ENCODE measurements at regions not wholly inside any gene's neighbourhood (a gene's known extent, or its start where the extent isn't known, plus 50 kb on each side); places are given as distances from the start of the nearest gene placed in this dataset.
A peak's percentile ranks its signal among the peaks of the same experiment; 100 is the strongest.

DNA sequence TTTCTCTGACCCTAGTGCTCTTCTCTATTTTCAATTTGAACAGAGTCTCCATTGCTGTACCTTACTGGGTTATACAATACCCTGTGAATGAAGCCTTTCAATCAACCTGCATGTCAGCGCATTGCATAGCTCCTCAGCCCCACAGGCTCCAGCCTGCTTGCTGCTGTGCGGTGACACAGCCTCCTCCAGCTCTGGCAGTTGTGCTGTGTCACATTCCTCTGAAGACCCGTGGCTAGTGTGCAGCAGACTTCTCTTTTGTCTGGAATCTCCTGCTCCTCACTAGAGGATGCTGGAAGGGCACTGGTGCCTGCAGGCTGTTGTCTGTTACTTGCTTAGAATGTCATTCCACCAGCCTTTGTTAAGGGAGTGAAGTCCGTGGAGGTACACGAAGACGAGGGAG, 390.1 kb upstream of the B3GAT1 start:
- POLR2A ChIA-PET (ENCODE audit: partially characterized antibody): no interaction called here
- H3K23ac ChIP-seq (ENCODE audit: insufficient read length): no peak overlapping the region
- H3K9me3 ChIP-seq (ENCODE audit: insufficient read depth in 2 of 2, low read depth in 1 of 2, low read length in 1 of 2): no peaks in the 10 kb centered on the region
- H3K4me1 ChIP-seq (replicated peaks in 1 of 4; ENCODE audit: control insufficient read depth in 3 of 4, insufficient read depth in 4 of 4, low read length in 3 of 4): peaks cover 3 to 19% (median 11%) of the 10 kb centered on the region in 4 experiments
- no peaks in the 10 kb centered on the region for H4K20me1 ChIP-seq (replicated peaks in 1 of 2; ENCODE audit: control insufficient read depth in 1 of 2, insufficient read depth in 2 of 2, low read length in 2 of 2)
- no peak overlapping the region for H3K4ac ChIP-seq (replicated peaks; ENCODE audit: insufficient read length, low read depth, low read length)
- H2BK5ac ChIP-seq (ENCODE audit: low read depth, low read length): no peak overlapping the region
- peak overlapping the region in 1 of 2 experiments; percentile 37; a peak in 2 of 4 replicates for H3K4me2 ChIP-seq (ENCODE audit: insufficient read depth in 1 of 2, low read depth in 2 of 2, low read length in 2 of 2)
- FAIRE-seq: no peak
- no peak overlapping the region; the same call in 1 of the 2 replicates for H2BK12ac ChIP-seq (ENCODE audit: low read depth, low read length)
- H3K79me1 ChIP-seq (ENCODE audit: low read depth, low read length): no peaks in the 10 kb centered on the region
- no peak overlapping the region for H3K9ac ChIP-seq (replicated peaks in 1 of 4; ENCODE audit: extremely low read depth in 1 of 4, low read depth in 3 of 4, low read length in 3 of 4)
- H4K5ac ChIP-seq (ENCODE audit: insufficient read length, low read depth, low read length): no peak overlapping the region
- H3K18ac ChIP-seq (ENCODE audit: extremely low read depth, low read length): peak overlapping the region; percentile 15; the same call in 1 of the 2 replicates
- no peak overlapping the region for H4K91ac ChIP-seq (replicated peaks; ENCODE audit: insufficient read length, low read length)
- CTCF ChIA-PET (ENCODE audit: partially characterized antibody): interaction anchor here (0.6 to 2.2 kb wide), 4 partner anchors 13 to 140 kb away, joined by 3 to 9 read pairs (median 4); no protein-coding TSS in a partner anchor
- no peak overlapping the region for H2AK5ac ChIP-seq (ENCODE audit: low read depth, low read length)
- WGBS, 2 experiments (ENCODE audit: extremely low coverage in 1 of 2, insufficient coverage in 1 of 2, insufficient read length in 1 of 2, insufficient replicate concordance in 2 of 2, low coverage in 1 of 2, low lambda C conversion rate in 2 of 2, missing lambda C conversion rate in 1 of 2): 65% methylated on average over 6 of the region's 6 CpGs; no CpG with 5 or more reads in 1 of the 2 experiments
- no peak overlapping the region for H2BK120ac ChIP-seq (replicated peaks; ENCODE audit: low read depth, low read length)
- H2BK15ac ChIP-seq (ENCODE audit: low read length): no peak overlapping the region
- no peak overlapping the region for H4K8ac ChIP-seq (ENCODE audit: extremely low read depth, insufficient read depth, low read length)
- no peak for DNase-seq (ENCODE audit: low read depth in 1 of 2, low spot score in 2 of 2)
- TF ChIP-seq CEBPB (IDR thresholded peaks at IDR 0.05; ENCODE audit: low read depth, low read length) (no peak), TAF1 (IDR thresholded peaks at IDR 0.05; ENCODE audit: low read depth, low read length) (no peak), KDM1A (IDR thresholded peaks at IDR 0.05; ENCODE audit: borderline replicate concordance, low read length) (no peak), TBP (IDR thresholded peaks at IDR 0.05; ENCODE audit: low read depth, low read length) (no peak), YY1 (IDR thresholded peaks at IDR 0.05; ENCODE audit: low read depth, low read length) (no peak), JUN (IDR thresholded peaks at IDR 0.05; ENCODE audit: low read depth, low read length) (no peak), GABPA (IDR thresholded peaks at IDR 0.05; ENCODE audit: borderline replicate concordance, insufficient read depth, low read length) (no peak), SRF (IDR thresholded peaks at IDR 0.05; ENCODE audit: low read depth, low read length) (no peak), BACH1 (IDR thresholded peaks at IDR 0.05; ENCODE audit: low read length) (no peak), TEAD4 (IDR thresholded peaks at IDR 0.05; ENCODE audit: low read depth, low read length) (no peak), CREB1 (IDR thresholded peaks at IDR 0.05) (no peak)
- TF ChIP-seq, protein P1, sequence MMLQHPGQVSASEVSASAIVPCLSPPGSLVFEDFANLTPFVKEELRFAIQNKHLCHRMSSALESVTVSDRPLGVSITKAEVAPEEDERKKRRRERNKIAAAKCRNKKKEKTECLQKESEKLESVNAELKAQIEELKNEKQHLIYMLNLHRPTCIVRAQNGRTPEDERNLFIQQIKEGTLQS (IDR thresholded peaks at IDR 0.05; ENCODE audit: insufficient read depth, low read depth, low read length): no peak
- TF ChIP-seq, protein P2, sequence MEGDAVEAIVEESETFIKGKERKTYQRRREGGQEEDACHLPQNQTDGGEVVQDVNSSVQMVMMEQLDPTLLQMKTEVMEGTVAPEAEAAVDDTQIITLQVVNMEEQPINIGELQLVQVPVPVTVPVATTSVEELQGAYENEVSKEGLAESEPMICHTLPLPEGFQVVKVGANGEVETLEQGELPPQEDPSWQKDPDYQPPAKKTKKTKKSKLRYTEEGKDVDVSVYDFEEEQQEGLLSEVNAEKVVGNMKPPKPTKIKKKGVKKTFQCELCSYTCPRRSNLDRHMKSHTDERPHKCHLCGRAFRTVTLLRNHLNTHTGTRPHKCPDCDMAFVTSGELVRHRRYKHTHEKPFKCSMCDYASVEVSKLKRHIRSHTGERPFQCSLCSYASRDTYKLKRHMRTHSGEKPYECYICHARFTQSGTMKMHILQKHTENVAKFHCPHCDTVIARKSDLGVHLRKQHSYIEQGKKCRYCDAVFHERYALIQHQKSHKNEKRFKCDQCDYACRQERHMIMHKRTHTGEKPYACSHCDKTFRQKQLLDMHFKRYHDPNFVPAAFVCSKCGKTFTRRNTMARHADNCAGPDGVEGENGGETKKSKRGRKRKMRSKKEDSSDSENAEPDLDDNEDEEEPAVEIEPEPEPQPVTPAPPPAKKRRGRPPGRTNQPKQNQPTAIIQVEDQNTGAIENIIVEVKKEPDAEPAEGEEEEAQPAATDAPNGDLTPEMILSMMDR (IDR thresholded peaks at IDR 0.05; ENCODE audit: control extremely low read depth in 1 of 3, insufficient read depth in 1 of 3, low read depth in 1 of 3, low read length in 3 of 3): no peak
- H3K27me3 ChIP-seq (replicated peaks in 1 of 4; ENCODE audit: control insufficient read depth in 3 of 4, extremely low read depth in 1 of 4, insufficient read depth in 3 of 4, low read length in 3 of 4): no peaks in the 10 kb centered on the region
- H2AFZ ChIP-seq (ENCODE audit: low read length): 0 out of 2 replicates have a peak overlapping the region, but pooled peaks have one; percentile 10
- peak overlapping the region; percentile 68; the same call in 1 of the 2 replicates for H2BK20ac ChIP-seq (ENCODE audit: low read length)
- H3K36me3 ChIP-seq (ENCODE audit: control insufficient read depth in 2 of 4, insufficient read depth in 4 of 4, low read length in 3 of 4): no peaks in the 10 kb centered on the region
- H3K4me3 ChIP-seq (ENCODE audit: extremely low read depth in 1 of 4, insufficient read depth in 2 of 4, low read depth in 3 of 4, low read length in 4 of 4): no peak overlapping the region
- no peak overlapping the region for H3K14ac ChIP-seq (ENCODE audit: insufficient read length)
- H3K27ac ChIP-seq (ENCODE audit: low read depth, low read length): no peak overlapping the region
- no peaks in the 10 kb centered on the region for H3K23me2 ChIP-seq (ENCODE audit: low read depth, low read length)
- no peak overlapping the region for H3K56ac ChIP-seq (replicated peaks; ENCODE audit: insufficient read length, low read depth, low read length)
- no peaks in the 10 kb centered on the region for H3K79me2 ChIP-seq (ENCODE audit: control insufficient read depth in 1 of 2, insufficient read depth in 2 of 2, low read length in 2 of 2)
